Activated CD8-positive, alpha-beta memory T cell treated with anti-CD3 and anti-CD28 coated beads, Interleukin-2, amount 50 U/mL, for 1 hour (primary cell): ENCODE measurements at regions not wholly inside any gene's neighbourhood (a gene's known extent, or its start where the extent isn't known, plus 50 kb on each side); places are given as distances from the start of the nearest gene placed in this dataset.
"Not testable (repeated sequence)": the region's sequence is repeated elsewhere in the genome, so short reads cannot be mapped to it uniquely, and the experiment has no call there.

Experiments
- DNase-seq: peaks from one replicate; pipeline ENCODE4 v3.0.0-alpha.2; 2020; ENCODE audit errors: extremely low read depth

GRCh38 chr10:27390681-27391080, 113.4 kb upstream of the RAB18 start:
- DNase-seq: no peak

DNA sequence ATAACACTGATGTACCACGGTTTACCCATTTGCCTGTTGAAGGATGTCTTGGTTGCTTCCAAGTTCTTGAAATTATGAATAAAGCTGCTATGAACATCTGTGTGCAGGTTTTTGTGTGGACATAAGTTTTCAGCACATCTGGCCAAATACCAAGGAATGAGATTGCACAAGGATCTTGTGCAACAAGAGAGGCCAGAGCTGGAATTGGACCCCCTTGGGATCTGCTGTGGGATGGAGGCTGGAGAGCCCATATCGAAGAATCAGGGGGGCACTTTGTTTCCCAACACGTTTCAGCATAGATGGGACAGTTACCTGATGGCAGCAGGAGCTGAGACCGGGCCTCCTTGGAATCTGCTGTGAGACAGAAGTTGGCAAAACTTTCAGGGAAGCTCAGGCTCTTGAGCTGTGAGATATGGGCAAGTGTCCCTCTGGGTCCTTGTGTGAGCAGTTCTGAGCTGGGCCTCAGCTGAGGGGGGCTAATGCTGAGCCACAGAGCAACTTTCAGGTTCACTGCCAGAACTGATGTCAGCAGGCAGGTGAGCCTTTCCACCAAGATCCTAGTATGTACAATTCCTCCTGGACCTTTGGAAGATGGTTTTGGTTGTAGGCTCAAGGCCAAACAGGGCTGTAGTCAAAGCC, 115.2 kb upstream of the RAB18 start:
- no peak for DNase-seq

- no peak for DNase-seq
Observed at GRCh38 chr10:27383595-27384542, 120.2 kb upstream of the RAB18 start.

DNA sequence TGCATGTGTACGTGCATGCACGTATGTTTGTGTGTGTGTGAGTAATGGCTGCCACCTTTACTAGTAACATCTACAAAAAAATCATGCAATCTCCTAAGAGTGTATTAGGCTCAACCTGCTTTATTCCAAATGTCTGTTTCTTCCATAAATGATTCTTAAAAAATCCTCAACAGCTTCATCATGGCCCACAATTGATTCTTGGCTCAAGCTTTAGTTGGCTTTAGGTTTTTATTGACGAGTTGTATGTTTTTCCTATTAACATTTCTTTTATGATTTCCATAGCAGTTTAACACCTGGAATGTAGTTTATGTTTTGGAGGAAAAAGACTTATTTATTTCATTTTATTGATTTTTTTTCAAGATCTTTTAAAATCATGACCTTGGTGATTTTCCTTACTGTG, 121.9 kb upstream of the RAB18 start:
- DNase-seq: no peak

GRCh38 chr10:27380929-27381358, 123.2 kb upstream of the RAB18 start:
- DNase-seq: no peak

GRCh38 chr10:27379041-27379440, 125.1 kb upstream of the RAB18 start:
- DNase-seq: not testable (repeated sequence)

GRCh38 chr10:27373566-27374160, 130.4 kb upstream of the RAB18 start:
- no peak for DNase-seq

- DNase-seq: no peak
Observed at GRCh38 chr10:27372095-27372494, 131.5 kb upstream of the ACBD5 start.

GRCh38 chr10:27371375-27371774, 130.8 kb upstream of the ACBD5 start:
- not testable (repeated sequence) for DNase-seq

DNA sequence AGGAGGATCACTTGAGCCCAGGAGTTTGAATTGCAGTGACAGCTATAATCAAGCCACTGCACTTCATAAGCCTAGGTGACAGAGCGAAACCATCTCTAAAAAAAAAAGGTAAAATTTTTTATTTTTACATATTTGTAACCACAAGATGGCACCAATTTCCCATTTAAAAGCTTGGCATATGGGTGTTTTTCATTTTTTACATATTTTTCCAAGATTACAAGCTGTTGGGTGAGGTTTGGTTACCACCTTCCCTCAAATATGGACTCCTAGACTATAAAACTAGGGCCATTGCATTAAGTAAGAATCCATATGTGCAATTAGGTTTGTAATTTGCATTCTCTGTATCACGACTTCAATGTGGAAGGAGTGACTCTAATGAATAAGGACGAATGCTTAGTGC, 129.3 kb upstream of the ACBD5 start:
- DNase-seq: no peak

GRCh38 chr10:27368706-27369105, 128.1 kb upstream of the ACBD5 start:
- no peak for DNase-seq

DNA sequence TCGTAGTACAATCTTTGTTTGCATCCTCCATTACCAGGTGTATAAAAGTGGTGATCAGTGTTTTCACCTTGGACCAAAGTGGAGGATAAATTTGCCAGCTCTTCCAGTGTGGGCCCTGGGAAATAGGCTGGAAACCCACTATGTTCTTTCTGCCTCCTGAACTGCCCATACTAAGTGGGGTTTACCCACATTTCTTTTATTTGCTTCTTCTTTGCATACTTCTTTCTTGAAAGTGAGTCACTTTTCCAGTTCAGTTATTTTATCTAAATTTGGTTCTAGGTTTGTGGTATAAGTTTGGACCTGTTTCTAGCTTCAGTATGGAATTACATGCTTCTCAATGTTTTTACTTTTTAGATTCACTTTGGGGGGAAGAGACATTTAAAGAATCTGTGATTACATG, 126.2 kb upstream of the ACBD5 start:
- DNase-seq: no peak

- no peak for DNase-seq
Observed at GRCh38 chr10:27364028-27364427, 123.4 kb upstream of the ACBD5 start.

GRCh38 chr10:27360581-27361172, 120.1 kb upstream of the ACBD5 start:
- DNase-seq: peak; percentile 62

DNA sequence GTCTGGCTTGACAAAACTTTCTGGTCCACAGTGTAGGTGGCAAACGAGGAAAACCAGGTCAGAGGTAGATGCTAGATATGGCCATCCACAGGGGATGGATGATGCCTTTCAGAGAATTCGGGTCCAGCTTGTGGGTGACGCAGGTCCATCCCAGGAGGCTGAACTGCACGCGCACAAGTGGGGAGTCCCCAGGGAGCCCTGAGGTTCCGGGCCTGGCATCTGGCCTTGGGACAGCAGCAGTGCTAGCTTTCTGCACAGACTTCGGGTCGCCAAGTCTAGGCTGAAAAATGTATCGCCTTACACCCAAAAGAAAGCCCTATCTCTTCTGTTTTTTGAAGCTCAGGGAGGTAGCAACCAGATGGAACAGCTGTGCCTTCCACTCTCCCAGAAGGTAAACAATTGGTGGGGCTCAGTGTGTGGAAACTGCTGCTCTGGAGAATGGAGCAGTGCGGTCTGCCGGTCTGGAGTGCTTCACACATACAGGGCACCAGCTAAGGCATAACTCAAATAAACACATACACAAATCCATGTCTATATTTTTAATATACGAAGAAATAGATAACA, 119.3 kb upstream of the ACBD5 start:
- no peak for DNase-seq

DNA sequence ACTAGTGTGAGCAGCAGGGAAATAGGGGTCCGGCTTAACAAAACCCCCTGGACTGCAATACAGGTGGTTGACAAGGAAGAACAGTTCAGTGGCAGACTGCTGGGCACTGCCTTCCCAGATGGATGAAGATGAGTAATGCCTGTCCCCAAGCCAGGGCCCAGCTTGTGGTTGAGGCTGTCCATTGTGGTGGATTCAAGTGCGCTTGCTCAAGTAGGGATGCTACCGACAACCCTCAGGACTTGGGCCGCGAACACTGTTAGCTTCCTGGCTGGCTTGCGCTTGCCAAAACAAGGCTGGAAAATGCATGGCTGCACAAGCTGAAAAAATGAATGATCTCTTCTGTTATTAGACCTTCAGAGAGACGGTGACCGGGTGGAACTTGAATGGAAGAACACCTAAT, 116.1 kb upstream of the ACBD5 start:
- no peak for DNase-seq

DNA sequence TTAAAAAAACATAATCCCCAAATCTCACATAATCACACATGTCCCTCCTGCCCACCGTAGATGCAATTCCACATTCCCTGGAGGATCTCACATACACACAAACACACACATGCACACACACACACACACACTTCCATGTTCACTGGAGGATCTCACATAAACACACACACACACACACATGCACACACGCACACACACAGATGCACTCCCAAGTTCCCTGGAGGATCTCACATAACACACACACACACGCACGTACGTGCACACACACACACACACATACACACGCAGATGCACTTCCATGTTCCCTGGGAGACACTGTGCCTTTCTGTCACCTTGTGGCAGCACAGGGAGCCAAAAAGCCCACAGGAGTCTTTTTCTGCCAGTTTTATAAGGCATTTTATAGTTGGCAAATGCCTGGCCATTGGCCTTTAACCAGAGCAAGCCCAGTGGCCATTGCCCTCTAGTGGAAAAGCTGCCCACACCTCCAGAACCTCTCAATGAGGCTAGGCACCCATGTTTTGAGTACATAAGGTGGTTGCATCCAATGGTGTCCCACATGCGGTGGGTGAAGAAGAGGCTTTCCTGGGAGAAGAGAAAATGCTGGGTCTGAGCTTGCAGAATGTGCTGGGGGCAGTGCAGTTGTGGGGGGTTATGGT, 115.4 kb upstream of the ACBD5 start:
- no peak for DNase-seq

DNA sequence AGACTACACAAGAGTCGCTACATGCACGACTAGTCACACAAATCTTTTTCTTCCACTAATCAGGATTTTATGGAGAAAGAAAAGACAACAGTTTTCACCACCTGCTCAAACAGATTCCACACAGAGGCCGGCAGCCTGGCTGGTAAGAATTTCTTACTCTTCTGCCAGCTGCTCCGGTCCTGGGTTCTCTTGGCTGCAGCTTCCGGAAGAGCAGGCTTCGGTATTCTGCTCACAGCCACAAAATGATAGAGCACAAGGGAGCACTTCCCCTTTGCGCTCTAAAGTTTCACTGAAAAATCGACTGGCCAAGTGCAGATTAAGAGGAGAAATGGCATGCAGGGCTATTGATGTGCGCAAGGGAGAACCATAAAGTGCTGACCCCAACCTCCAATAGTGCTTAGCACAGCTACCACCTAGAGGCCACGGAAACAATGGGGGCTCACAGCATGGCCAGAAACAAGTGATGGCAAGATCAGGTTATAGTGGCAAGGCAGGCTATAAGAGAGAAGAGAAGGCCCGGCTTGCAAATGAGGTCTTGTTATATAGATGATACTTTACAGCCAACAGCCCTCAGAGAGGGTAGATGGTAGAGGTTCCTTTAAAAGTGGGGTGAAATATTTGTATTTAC, 114.2 kb upstream of the ACBD5 start:
- DNase-seq: not testable (repeated sequence)

GRCh38 chr10:27354100-27354499, 113.5 kb upstream of the ACBD5 start:
- not testable (repeated sequence) for DNase-seq

- no peak for DNase-seq
Observed at GRCh38 chr10:27349987-27350386, 109.4 kb upstream of the ACBD5 start.

DNA sequence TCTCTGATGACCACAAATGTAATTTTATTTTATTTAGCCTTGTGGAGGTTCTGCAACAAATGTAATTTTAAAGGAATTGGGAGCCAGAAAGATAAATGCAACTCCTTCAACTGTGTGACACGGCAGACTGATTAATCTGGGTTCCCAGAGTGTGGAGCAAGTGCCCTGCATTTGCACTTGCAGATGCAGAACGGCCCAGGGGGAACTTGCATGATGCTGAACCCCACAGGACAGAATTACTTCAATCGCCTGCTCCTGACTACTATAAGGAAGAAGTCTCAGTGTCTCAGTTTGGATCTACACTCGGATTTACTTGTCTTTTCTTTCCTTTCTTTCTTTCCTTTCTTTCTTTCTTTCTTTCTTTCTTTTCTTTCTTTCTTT, 107.2 kb upstream of the ACBD5 start:
- not testable (repeated sequence) for DNase-seq
